GM04503 (cell line): ENCODE measurements at regions not wholly inside any gene's neighbourhood (a gene's known extent, or its start where the extent isn't known, plus 50 kb on each side); places are given as distances from the start of the nearest gene placed in this dataset.

Source experiments
- DNase-seq: peaks from one replicate; pipeline ENCODE4 v3.0.0-alpha.2; 2012; ENCODE audit warnings: low read depth

- no peak for DNase-seq
Measured at GRCh38 chr2:5493256-5493655, 198.9 kb upstream of the SOX11 start.

GRCh38 chr2:5494212-5494611 lies 198.0 kb upstream of the SOX11 start:
- no peak for DNase-seq

GRCh38 chr2:5495586-5495985 lies 196.6 kb upstream of the SOX11 start:
- DNase-seq: no peak

GRCh38 chr2:5497874-5498273 lies 194.3 kb upstream of the SOX11 start:
- DNase-seq: no peak

DNA sequence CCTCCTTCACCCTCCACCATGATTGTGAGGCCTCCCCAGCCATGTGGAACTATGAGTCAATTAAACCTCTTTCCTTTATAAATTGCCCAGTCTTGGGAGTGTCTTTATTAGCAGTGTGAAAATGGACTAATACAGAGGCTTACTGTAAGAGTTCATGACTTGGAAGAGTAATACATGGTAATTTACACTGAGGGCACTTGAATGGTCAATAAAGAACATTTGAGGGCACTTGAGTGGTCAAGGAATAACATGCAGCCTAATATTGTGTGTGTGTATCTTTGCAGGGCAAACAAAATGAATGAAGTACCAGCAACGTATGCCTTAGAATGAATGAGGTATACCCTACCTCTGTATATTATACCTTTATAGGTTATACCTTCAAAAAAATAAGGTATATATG lies 190.4 kb upstream of the SOX11 start:
- DNase-seq: no peak

GRCh38 chr2:5502385-5502784 lies 189.8 kb upstream of the SOX11 start:
- DNase-seq: no peak

DNA sequence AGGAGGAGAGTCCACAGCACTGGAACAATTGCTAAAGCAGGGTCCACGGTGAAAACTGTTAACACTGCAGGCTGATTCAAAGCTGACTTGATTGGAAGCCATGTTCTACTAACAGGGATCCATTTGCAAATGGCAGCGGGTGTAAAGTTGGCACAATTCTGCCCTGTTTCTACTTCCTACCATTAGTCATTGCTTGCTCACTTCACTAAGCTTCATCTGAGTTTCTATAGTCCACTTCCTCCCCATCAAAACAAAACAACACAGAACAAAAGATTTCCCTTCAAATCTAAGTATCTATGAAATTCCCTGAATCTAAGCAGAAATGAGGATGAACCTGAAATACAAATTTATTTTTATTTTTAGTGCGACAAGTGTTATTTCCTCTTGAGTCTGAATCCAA lies 187.4 kb upstream of the SOX11 start:
- DNase-seq: no peak

- DNase-seq: no peak
Measured at GRCh38 chr2:5507367-5507766, 184.8 kb upstream of the SOX11 start.

DNA sequence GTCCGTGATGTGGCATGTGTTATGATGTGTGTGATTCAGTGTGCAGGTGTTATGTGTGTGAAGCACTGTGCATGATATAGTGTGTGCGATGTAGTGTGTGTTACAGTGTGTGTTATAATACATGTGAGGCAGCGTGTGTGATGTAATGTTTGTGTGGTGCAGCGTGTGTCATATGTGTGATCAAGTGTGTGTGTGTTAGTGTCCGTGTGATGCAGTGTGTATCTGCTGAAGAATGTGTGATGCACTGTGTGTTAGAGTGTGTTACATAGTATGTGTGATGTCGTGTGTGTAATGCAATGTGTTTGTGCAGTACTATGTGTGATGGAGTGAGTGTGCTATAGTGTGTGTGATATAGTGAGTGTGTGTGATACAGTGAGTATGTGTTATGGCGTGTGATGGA lies 182.8 kb upstream of the SOX11 start:
- DNase-seq: no peak

DNA sequence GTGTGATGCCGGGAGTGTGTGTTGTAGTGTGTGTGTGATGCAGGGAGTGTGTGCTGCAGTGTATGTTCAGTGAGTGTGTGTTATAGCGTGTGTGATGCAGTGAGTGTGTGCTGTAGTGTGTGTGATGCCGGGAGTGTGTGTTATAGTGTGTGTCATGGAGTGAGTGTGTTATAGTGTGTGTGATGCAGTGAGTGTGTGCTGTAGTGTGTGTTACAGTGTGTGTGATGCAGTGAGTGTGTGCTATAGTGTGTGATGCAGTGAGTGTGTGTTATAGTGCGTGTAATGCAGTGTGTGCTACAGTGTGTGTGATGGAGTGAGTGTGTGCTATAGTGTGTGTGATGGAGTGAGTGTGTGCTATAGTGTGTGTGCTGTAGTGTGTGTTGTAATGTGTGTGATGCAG lies 182.1 kb upstream of the SOX11 start:
- DNase-seq: no peak

DNA sequence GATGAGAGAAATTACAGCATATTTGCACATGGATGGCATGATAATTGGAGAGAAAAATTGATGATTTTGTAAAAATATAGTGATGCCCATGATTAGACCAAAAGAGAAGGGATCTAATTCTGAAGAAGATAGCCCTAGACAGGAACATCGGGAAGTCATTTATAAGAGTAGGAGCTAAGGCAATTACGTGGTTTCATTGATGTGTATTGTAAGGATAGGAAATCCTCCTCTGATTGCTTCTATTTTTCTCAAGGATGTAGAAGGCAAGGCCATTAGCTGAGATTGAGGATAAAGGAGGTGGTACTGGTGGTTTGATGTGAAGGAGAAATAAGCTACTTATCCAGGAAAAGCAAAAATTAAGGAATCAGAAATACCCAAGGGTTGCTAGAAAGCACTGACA lies 176.5 kb upstream of the SOX11 start:
- no peak for DNase-seq

DNA sequence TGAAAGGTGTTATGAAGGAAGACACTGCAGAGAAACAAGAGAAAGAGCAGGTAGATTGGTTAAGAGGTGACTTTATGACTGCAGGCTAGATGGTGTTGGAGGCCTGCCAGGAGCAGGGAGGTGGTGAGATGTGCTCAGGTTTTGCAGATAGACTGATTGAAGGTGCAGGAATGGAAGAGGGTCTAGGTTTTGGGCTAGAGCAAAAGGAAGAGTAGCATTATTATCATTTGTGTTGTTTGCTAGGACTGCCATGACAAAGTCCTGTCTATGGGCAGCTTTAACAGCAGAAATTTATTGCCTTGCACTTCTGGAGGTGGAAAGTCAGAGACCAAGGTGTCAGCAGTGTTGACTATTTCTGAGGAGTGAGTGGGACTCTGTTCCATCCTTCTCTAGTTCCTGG lies 172.9 kb upstream of the SOX11 start:
- DNase-seq: no peak

GRCh38 chr2:5520463-5520972 lies 171.7 kb upstream of the SOX11 start:
- DNase-seq: no peak

- DNase-seq: no peak
Measured at GRCh38 chr2:5521461-5521860, 170.7 kb upstream of the SOX11 start.

DNA sequence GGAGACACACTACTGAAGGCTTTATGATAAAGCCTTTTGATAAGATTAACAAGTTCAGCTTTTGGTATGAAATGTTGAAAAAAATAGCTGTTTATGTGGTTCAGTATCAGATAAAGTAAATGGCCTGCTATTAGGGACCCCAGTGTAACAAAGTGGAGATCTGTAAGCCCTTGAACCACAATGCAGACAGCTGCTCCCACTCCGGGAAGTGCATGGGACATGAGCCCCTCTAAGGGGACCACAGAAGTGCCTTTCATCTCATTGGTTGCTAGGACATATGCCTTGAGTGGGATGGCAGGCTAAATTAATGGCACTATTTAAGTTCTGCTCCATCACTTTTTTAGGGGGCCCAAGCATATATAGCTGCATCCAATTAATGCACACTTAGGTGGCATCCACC lies 167.6 kb upstream of the SOX11 start:
- no peak for DNase-seq

DNA sequence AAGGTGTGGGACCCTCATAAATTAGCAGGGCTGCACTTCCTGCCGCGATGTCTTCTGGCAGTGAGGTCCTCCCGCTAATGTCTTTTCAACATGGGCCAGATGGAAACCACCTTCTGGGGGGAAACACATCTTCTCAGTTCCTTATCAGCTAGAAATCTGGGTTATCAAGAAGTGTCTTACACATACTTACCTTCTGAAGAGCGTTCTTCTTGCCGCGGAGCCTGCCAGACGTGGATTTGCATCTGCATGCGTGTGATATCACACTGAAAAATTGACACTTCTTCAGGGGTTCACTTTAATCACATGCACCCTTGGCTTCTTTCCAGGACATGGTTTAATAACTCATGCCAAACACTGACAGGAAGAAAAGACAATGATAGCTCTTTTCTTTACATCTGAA lies 163.5 kb upstream of the SOX11 start:
- no peak for DNase-seq

- DNase-seq: no peak
Measured at GRCh38 chr2:5530011-5530696, 162.0 kb upstream of the SOX11 start.

GRCh38 chr2:5535301-5535700 lies 156.9 kb upstream of the SOX11 start:
- no peak for DNase-seq

DNA sequence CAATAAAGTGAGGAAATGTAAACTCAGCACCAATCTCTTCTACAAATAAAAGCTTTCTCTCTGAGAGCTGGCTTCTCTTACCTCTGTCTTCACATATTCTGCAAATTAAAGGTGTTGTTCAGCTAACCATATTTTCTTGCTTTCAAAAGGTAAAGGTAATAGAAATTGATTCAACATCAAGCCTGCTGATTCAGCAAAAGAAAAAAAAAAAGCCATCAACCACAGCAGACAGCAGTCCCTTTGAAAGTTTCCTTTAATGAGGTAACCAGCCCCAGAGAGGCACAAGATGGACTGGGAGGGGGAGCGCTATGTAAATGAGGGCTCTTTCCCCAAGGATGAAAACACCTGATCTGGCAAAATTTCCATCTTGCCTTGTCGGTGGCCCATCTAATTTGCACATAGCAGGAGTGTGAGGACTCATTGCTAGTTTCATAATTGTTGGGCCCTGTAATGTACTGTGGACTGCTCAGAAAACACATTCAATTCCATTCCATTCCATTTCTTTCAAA lies 154.9 kb upstream of the SOX11 start:
- DNase-seq: no peak

DNA sequence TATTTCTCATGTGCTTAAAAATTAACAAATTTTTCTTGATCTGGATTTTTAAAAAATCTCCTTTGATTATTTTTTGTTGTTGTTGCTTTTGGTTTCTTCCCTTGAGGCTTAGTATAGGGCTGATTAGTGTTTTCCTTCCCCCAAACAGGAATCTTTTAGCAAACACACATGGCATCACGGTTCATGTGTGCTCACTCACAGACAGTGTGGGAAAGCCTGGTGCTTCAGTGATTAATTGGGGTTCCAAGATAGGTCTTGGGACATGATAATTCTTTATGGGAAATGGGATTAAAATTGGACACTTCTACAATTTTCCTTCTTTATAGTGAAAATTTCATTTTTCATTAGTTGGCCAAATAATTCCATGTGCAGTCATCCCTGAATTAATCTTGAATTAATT lies 153.9 kb upstream of the SOX11 start:
- no peak for DNase-seq

DNA sequence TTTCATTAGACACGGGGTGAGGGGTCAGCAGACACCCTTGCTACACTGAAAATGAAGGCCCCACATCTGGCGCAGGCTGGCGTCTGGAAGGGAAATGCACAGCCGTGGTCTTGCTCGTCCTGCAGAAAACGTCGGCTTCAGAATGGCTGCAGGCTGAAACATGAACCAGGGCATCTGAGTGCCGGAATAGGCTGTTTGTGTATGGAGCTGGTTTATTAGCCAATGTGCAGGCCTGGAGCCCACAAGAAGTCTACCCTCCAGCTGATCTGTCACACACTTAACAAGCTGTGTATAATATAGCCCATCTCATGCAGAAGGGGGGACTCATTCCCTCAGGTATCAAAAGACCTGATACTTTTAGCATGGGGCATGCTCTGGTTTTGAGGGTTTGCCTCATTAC lies 153.4 kb upstream of the SOX11 start:
- DNase-seq: no peak

GRCh38 chr2:5539282-5540165 lies 152.7 kb upstream of the SOX11 start:
- DNase-seq: no peak

DNA sequence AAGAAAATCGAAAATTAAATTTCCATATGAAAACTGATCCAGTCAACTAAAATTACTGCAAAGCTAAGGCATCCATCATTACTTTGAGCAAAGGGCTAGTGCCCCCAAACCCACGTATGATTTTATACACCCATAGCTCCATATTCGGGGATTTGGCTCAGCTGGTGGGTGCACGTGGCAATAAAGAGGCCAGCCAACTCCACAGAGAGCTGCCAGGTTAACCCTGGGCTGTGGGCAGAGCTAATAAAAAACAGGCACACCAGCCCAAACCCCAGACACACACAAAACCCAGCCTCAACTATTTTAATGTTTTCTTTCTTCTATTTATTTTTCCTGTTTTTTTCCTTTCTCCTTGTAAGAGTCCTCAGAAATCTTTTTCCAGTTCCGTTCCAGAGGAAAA lies 151.3 kb upstream of the SOX11 start:
- no peak for DNase-seq
